HG02571 (cell line): ENCODE measurements at regions not wholly inside any gene's neighbourhood (a gene's known extent, or its start where the extent isn't known, plus 50 kb on each side); places are given as distances from the start of the nearest gene placed in this dataset.
"Not testable (repeated sequence)": the region's sequence is repeated elsewhere in the genome, so short reads cannot be mapped to it uniquely, and the experiment has no call there.

Source experiments
- ATAC-seq: cut with Tn5 transposase; IDR thresholded peaks from one replicate; pipeline ENCODE4 v1.9.1; 2021; ENCODE audit warnings: mild to moderate bottlenecking, moderate library complexity; ENCODE audit not compliant: unreplicated experiment

- ATAC-seq, result no peak
These were observed 380.7 kb downstream of the REEP3 start for GRCh38 chr10:63901881-63902280.

- no peak for ATAC-seq
These were observed 389.6 kb downstream of the REEP3 start for GRCh38 chr10:63910806-63911205.

GRCh38 chr10:63915240-63915639, 394.0 kb downstream of the REEP3 start:
- ATAC-seq, result no peak

- ATAC-seq, result no peak
These were observed 396.2 kb downstream of the REEP3 start for GRCh38 chr10:63917363-63917762.

GRCh38 chr10:63919575-63920279, 398.5 kb downstream of the REEP3 start:
- ATAC-seq, result no peak

- no peak for ATAC-seq
These were observed 399.7 kb downstream of the REEP3 start for GRCh38 chr10:63920926-63921325.

- no peak for ATAC-seq
These were observed 400.8 kb downstream of the REEP3 start for GRCh38 chr10:63921908-63922467.

- ATAC-seq, result no peak
These were observed 401.5 kb downstream of the REEP3 start for GRCh38 chr10:63922468-63923284.

GRCh38 chr10:63929831-63930467, 408.7 kb downstream of the REEP3 start:
- ATAC-seq, result no peak

- ATAC-seq, result no peak
These were observed 409.4 kb downstream of the REEP3 start for GRCh38 chr10:63930584-63930983.

- no peak for ATAC-seq
These were observed 414.5 kb downstream of the REEP3 start for GRCh38 chr10:63935705-63936104.

GRCh38 chr10:63940277-63940922, 419.2 kb downstream of the REEP3 start:
- no peak for ATAC-seq

- ATAC-seq, result no peak
These were observed 443.2 kb downstream of the REEP3 start for GRCh38 chr10:63964406-63964805.

- ATAC-seq, result no peak
These were observed 444.6 kb downstream of the REEP3 start for GRCh38 chr10:63965846-63966245.

- ATAC-seq, result no peak
These were observed 452.0 kb downstream of the REEP3 start for GRCh38 chr10:63972949-63973827.

GRCh38 chr10:63976538-63976937, 455.3 kb downstream of the REEP3 start:
- peak; percentile 89 for ATAC-seq

- ATAC-seq, result peak; percentile 39
These were observed 456.2 kb downstream of the REEP3 start for GRCh38 chr10:63977329-63977923.

GRCh38 chr10:63980870-63981269, 459.7 kb downstream of the REEP3 start:
- not testable (repeated sequence) for ATAC-seq

GRCh38 chr10:63984061-63984460, 462.9 kb downstream of the REEP3 start:
- not testable (repeated sequence) for ATAC-seq

GRCh38 chr10:63986536-63986935, 465.3 kb downstream of the REEP3 start:
- no peak for ATAC-seq
